Hepatocyte (in vitro differentiated cells): ENCODE measurements at regions not wholly inside any gene's neighbourhood (a gene's known extent, or its start where the extent isn't known, plus 50 kb on each side); places are given as distances from the start of the nearest gene placed in this dataset.
A peak's percentile ranks its signal among the peaks of the same experiment; 100 is the strongest.

Experiments
- DNase-seq: peaks from one replicate; pipeline ENCODE4 v3.0.0-alpha.2; 2016; ENCODE audit warnings: low spot score
- H2AFZ ChIP-seq: fragments of 200-600 bp; sonication (generic); 2 replicates; pipeline ENCODE4 v1.6.0; 2016; ENCODE audit warnings: antibody characterized with exemption, mild to moderate bottlenecking
- H3K27ac ChIP-seq: fragments of 200-600 bp; sonication (generic); 2 replicates; pipeline ENCODE4 v1.5.1; 2016; ENCODE audit warnings: mild to moderate bottlenecking
- H3K27me3 ChIP-seq: fragments of 200-600 bp; sonication (generic); 2 replicates; pipeline ENCODE4 v1.6.1; 2016
- H3K36me3 ChIP-seq: fragments of 200-600 bp; sonication (generic); replicated peaks from 2 replicates; pipeline ENCODE4 v1.5.1; 2016; ENCODE audit warnings: low read depth; ENCODE audit not compliant: insufficient read depth
- H3K4me1 ChIP-seq: fragments of 200-600 bp; sonication (generic); 2 replicates; pipeline ENCODE4 v1.5.1; 2016; ENCODE audit warnings: mild to moderate bottlenecking, moderate library complexity; ENCODE audit not compliant: insufficient read depth
- H3K4me2 ChIP-seq: fragments of 200-600 bp; sonication (generic); 2 replicates; pipeline ENCODE4 v1.6.0; 2016
- H3K4me3 ChIP-seq: fragments of 200-600 bp; sonication (generic); 2 replicates; pipeline ENCODE4 v1.5.1; 2016; ENCODE audit warnings: mild to moderate bottlenecking
- H3K79me2 ChIP-seq: fragments of 200-600 bp; sonication (generic); 2 replicates; pipeline ENCODE4 v1.6.0; 2017; ENCODE audit warnings: mild to moderate bottlenecking
- H3K9me2 ChIP-seq: fragments of 200-600 bp; sonication (generic); replicated peaks from 2 replicates; pipeline ENCODE4 v1.6.0; 2017; ENCODE audit warnings: mild to moderate bottlenecking; ENCODE audit not compliant: insufficient read depth
- H3K9me3 ChIP-seq: fragments of 200-600 bp; sonication (generic); 2 replicates; pipeline ENCODE4 v1.5.1; 2016; ENCODE audit warnings: low read depth, mild to moderate bottlenecking
- H4K20me1 ChIP-seq: fragments of 200-600 bp; sonication (generic); 2 replicates; pipeline ENCODE4 v1.6.0; 2016; ENCODE audit warnings: mild to moderate bottlenecking; ENCODE audit not compliant: insufficient read depth, poor library complexity, severe bottlenecking
- EZH2 ChIP-seq: fragments of 200-600 bp; sonication (generic); IDR thresholded peaks from 2 replicates; pipeline ENCODE4 v1.6.1; 2016; ENCODE audit warnings: antibody characterized with exemption, mild to moderate bottlenecking, borderline replicate concordance
- EZH2phosphoT487 ChIP-seq: fragments of 200-600 bp; sonication (generic); IDR thresholded peaks from one replicate; pipeline ENCODE4 v1.6.1; 2018; ENCODE audit warnings: antibody characterized with exemption, mild to moderate bottlenecking, low read depth, moderate library complexity; ENCODE audit not compliant: unreplicated experiment, severe bottlenecking
- WGBS: methylation state at CpG from one replicate; pipeline ENCODE4 v1.1.6; 2016; ENCODE audit warnings: low lambda C conversion rate; ENCODE audit errors: missing lambda C conversion rate; 5-methylcytosine and 5-hydroxymethylcytosine counted together
- TF ChIP-seq, protein P1 (sequence below): fragments of 200-600 bp; sonication (generic); IDR thresholded peaks from 2 replicates; pipeline ENCODE4 v1.5.1; 2016; ENCODE audit warnings: antibody characterized with exemption, mild to moderate bottlenecking; ENCODE audit not compliant: poor library complexity

DNA sequence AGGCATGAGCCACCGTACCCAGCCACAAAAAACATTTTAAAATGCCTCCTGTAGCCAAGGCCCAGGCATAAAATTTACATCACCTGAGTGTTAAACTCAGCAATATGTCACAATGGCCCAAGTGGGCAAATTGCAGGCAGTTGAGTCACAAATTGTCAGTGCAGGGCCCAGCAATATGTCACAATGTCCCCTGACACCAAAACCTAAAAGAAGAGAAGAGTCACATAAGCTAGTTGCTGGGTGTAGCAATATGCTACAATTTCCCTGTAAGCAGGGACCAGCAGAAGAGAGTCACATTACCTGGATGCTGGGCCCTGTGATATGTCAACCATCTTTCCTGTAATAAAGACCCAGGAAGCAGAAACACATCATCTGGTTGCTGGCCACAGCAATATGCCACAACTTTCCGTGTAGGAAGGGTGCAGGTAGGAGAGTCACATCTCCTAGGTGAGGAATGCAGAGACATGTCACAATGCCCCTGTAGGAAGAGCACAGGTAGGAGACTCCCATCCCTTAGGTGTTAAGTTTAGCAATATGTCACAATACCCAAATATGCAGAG is 136.0 kb upstream of the ZNF91 start:
- no peaks in the 10 kb centered on the region for H3K27me3 ChIP-seq
- H3K4me2 ChIP-seq, result no peak overlapping the region
- H2AFZ ChIP-seq, result no peak overlapping the region
- no peak overlapping the region for H3K27ac ChIP-seq
- no peaks in the 10 kb centered on the region for H3K79me2 ChIP-seq
- H4K20me1 ChIP-seq, result no peaks in the 10 kb centered on the region
- no peak for DNase-seq
- no peak overlapping the region for H3K4me3 ChIP-seq
- H3K4me1 ChIP-seq, result peaks cover under 1% of the 10 kb centered on the region
- no peaks in the 10 kb centered on the region for H3K9me3 ChIP-seq
- 66% methylated on average over 2 of the region's 2 CpGs for WGBS
- H3K36me3 ChIP-seq, result no peaks in the 10 kb centered on the region
- TF ChIP-seq, protein P1, sequence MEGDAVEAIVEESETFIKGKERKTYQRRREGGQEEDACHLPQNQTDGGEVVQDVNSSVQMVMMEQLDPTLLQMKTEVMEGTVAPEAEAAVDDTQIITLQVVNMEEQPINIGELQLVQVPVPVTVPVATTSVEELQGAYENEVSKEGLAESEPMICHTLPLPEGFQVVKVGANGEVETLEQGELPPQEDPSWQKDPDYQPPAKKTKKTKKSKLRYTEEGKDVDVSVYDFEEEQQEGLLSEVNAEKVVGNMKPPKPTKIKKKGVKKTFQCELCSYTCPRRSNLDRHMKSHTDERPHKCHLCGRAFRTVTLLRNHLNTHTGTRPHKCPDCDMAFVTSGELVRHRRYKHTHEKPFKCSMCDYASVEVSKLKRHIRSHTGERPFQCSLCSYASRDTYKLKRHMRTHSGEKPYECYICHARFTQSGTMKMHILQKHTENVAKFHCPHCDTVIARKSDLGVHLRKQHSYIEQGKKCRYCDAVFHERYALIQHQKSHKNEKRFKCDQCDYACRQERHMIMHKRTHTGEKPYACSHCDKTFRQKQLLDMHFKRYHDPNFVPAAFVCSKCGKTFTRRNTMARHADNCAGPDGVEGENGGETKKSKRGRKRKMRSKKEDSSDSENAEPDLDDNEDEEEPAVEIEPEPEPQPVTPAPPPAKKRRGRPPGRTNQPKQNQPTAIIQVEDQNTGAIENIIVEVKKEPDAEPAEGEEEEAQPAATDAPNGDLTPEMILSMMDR, result no peak
- TF ChIP-seq EZH2phosphoT487, result no peak
- TF ChIP-seq EZH2, result no peak
- no peaks in the 10 kb centered on the region for H3K9me2 ChIP-seq

DNA sequence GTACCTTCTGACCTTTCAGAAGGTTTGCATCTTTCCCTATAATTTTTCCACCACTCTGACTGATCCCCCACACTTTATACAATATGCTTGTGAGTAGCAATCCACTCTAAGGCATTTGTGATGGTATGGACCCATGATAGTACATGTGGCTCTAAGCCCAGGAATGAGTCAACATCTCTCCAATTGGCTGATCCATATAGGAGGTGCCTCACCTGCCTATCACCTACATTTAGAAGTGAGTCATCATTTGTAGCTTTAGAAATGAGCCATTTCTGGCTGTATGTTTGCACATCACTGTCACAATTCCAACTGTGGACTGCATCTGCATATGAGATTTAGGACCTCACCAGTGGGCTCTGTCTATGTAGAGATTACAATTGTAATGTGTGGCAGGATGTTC is 133.1 kb upstream of the ZNF91 start:
- H3K9me3 ChIP-seq, result no peaks in the 10 kb centered on the region
- H3K4me2 ChIP-seq, result no peak overlapping the region
- no peaks in the 10 kb centered on the region for H3K79me2 ChIP-seq
- no peaks in the 10 kb centered on the region for H3K9me2 ChIP-seq
- no peak overlapping the region for H3K4me3 ChIP-seq
- H3K4me1 ChIP-seq, result peaks cover 4% of the 10 kb centered on the region
- no peak overlapping the region for H2AFZ ChIP-seq
- no peaks in the 10 kb centered on the region for H3K27me3 ChIP-seq
- H4K20me1 ChIP-seq, result no peaks in the 10 kb centered on the region
- TF ChIP-seq, protein P1, result no peak
- TF ChIP-seq EZH2 (no peak), EZH2phosphoT487 (no peak)
- no peak overlapping the region for H3K27ac ChIP-seq
- H3K36me3 ChIP-seq, result no peaks in the 10 kb centered on the region
- DNase-seq, result no peak

DNA sequence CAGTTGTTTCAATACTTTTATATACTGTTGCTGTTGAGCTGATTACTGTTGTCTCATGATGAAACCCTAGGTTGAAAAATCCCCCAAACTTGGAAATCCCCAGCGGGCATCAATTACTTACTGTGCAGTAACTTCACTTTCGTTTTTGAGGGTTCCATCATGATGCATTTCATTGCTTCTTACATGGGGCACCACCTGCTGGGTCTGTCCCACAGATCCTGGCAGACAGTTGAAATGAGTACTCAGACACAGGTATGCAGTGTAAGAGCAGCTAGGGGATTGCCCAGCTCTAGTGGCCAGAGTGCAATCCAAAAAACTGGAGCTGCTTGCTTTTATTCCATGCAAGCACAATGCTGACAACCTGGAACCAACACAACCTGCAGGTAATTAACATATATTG is 132.5 kb upstream of the ZNF91 start:
- Histone ChIP-seq H3K79me2 (no peaks in the 10 kb centered on the region), H3K27ac (no peak overlapping the region), H3K4me2 (no peak overlapping the region), H2AFZ (no peak overlapping the region), H3K9me3 (no peaks in the 10 kb centered on the region), H3K4me1 (peaks cover 4% of the 10 kb centered on the region), H3K27me3 (no peaks in the 10 kb centered on the region), H3K36me3 (no peaks in the 10 kb centered on the region), H4K20me1 (no peaks in the 10 kb centered on the region), H3K4me3 (no peak overlapping the region), H3K9me2 (no peaks in the 10 kb centered on the region)
- 50% methylated on average over 2 of the region's 2 CpGs for WGBS
- no peak for TF ChIP-seq EZH2phosphoT487
- no peak for TF ChIP-seq EZH2
- TF ChIP-seq, protein P1, result no peak
- DNase-seq, result no peak

DNA sequence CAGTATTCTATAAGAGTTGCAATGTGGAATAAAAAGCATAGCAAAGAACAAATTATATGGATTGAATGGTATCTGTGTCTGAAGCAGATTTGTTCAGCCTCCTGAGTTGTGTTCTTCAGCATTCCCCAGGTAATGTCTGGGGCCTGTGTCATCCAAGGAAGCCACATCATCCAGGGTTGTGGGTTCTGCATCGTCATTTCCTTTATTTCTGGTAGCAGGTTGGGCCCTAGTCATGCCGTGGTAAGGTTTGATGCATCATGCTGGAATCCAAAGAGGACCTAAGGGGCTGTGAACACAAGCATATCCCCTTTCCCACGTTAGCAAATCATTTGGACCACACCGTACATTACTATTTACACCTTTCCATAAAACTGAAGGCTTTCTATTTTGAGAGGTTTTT is 131.0 kb upstream of the ZNF91 start:
- H3K79me2 ChIP-seq, result no peaks in the 10 kb centered on the region
- no peaks in the 10 kb centered on the region for H4K20me1 ChIP-seq
- no peak overlapping the region for H2AFZ ChIP-seq
- no peaks in the 10 kb centered on the region for H3K9me3 ChIP-seq
- H3K4me3 ChIP-seq, result no peak overlapping the region
- WGBS, result 80% methylated on average over 4 of the region's 4 CpGs
- H3K9me2 ChIP-seq, result no peaks in the 10 kb centered on the region
- TF ChIP-seq EZH2, result no peak
- TF ChIP-seq, protein P1, result no peak
- TF ChIP-seq EZH2phosphoT487, result no peak
- H3K36me3 ChIP-seq, result no peaks in the 10 kb centered on the region
- H3K4me2 ChIP-seq, result no peak overlapping the region
- DNase-seq, result no peak
- peaks cover 4% of the 10 kb centered on the region for H3K4me1 ChIP-seq
- H3K27ac ChIP-seq, result peak overlapping the region; percentile 34
- no peaks in the 10 kb centered on the region for H3K27me3 ChIP-seq
